Head of caudate nucleus (tissue), 42 donors: ENCODE measurements at regions not wholly inside any gene's neighbourhood (a gene's known extent, or its start where the extent isn't known, plus 50 kb on each side); places are given as distances from the start of the nearest gene placed in this dataset.

Experiments
- DNase-seq, 42 donors: peaks; one replicate each; pipeline versions ENCODE4 v3.0.0 to v3.0.0-alpha.2; 2020 to 2021; ENCODE audit warnings: mixed read lengths in 7 of 42
- intact Hi-C: fragments of 100-400 bp; cut with DNase I; formaldehyde crosslinking; loops from one replicate; pipeline ENCODE4 v1.15.0; 2022

DNA sequence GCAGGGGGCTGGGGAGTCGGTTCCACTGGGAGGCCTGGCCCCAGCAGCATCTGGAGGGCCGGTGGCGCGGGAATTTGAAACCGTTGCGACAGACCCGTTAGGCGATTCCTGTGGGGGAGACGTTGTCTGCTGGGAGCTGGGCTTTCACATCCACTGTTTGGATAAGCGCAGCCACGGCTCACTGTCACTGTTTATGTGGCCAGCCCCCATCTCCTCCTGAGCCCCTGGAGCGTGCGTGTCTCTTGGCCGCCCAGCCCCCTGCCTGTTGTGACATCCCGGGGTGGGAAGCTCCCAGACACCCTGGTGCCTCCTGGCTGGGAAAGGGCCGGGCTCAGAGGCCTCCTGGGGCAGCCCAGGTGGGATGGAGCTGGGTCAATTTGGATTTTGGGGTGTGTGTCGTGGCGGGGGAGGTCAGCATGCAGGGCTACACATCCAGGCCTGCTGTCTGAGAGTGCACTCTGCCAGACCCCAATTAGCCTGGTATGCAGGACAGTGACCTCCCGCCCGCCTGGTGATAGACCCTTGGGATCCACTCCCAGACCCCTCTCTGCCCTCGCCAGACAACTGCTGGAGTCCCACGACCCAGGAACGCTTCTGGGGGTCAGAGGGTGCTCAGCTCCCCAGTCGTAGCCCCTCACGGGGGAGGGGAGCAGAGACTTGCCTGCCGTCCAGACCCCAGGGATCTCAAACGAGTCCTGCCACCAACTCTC, 62.0 kb upstream of the RNU6ATAC start:
- no peak for DNase-seq
- intact Hi-C loops, result no loop called here

DNA sequence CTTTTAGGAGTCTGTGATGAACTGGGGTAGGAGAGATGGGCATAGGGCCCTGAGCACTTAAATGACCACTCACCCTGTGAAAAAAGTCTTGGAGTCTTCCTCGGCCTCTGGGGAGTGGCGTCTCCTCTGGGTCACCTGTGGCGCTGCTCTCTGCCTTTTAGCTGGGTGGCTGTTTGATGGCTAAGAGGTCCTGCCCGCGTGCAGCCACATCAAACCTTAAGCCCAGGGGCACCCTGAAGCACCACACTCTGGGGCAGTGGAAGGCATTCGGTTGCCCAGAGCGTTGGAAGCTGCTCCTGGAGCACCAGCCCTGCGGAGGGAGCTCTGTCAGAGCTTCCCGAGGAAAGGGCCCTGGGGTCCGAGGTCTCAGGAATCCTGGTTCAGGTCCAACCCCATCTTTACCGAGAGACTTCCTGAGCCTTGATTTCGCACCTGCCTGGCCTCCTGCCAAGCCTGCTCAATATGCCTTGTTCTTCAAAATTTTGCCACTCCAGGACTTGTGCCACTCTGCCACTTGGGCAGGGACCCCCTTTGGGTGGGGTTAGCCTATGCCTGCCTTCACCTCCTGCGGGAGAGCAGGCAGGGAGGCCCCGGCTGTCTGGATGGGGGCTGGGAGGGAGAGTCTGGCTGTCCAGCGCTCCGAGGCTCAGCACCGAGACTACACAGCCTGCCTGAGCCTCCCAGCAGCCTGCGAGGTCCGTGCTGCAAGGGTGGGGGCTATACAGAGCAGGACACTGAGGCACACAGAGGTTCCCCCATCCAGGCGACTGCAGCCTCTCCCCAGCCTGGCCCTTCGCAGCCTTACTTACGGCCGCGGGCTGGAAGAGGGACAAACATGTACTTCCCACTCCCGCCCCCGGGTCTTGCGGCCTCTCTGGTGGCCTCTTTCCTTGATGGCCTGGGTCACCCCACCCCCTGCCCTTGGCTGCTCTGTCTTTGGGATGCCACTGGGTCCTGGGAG, 63.4 kb upstream of the RNU6ATAC start:
- DNase-seq, result no peak
- intact Hi-C loops, result no loop called here

DNA sequence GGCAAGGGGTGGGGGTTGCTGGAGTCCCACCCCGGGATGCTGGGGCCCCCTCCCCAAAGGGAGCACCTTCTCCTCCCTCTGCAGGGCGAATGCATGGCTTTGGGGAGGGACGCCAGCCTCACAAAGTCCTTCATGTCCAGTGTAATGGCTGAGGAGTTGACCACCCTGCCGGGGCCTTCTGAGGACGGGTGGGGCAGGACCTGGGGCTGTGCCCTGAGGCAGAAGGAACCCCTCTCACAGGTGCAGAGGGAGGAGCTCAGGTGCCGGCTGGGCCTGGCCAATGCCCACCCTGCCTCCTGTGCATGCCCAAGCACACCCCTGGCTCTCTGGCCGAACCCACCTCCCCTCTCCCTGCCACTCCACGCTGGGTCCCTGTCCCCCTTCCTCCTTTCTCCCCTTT, 64.3 kb upstream of the RNU6ATAC start:
- intact Hi-C loops, result no loop called here
- no peak for DNase-seq

DNA sequence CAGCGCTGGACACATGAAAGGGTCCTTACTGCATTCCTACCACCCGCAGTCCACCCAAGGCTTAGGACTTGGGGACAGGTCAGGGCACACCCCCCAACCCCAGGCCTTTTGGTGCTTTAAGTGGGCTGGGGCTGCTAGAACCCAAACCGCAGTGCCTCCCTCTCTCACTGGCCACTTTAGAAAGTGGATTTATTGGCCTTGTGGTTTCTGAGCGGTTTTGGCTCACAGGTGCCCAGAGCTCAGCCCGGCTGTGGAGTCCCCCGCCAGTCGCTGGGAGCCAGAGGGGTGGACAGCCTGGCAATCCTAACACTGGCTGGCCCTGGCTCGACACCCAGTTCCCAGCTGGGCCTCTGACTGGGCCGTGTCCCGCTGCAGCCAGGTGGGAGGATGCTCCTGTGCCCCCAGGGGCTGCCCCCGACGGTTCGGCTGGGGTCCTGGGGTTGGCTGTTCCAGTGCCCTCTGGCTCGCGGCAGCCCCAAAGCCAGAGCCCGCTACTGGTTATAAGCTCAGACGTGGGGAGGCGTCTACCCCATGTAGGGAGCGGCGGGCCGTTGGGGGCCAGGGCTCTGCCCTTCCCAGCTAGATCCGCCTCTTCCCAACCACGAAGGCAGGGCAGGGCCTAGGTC, 65.2 kb upstream of the RNU6ATAC start:
- DNase-seq, result no peak
- intact Hi-C loops, result no loop called here

DNA sequence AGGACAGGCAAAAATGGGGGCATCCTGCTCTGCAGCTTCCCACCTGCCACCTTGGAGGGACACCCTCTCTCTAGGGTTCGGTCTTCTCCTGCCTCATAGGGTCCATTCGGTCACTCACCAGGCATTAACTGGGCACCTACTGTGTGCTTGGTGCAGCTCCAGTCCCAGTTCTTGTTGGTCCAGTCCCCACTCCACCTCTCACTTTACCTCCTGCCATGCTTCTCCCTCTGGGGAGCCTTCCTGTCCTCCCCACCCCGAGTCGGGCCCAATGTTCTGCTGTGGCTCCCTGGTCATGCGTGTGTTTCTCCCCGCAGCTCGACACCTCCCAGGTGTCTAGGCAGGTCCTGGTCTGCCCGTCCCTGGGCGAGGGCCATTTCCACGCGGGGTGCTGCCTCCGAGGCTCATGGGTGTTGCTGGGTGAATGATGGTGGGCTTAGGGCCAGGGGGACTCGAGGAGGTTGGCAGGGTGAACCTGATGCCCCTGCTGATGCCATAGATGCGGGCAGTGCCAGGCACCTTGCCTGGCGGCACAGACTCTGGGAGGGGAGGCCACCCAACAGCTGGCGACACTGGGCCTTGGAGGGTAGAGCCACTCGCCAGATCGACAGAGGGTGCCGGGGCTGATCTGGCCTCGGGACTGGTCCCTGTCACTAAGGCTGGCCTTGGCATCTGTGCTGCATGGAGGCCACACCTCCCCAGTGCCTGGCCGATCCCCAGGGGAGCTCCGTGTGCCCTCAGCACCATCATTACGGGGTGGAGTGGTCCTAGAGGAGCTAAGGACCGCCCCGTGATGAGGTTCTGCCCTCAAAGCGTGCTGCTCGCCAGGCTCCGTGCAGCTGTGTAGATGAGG, 66.0 kb upstream of the RNU6ATAC start:
- DNase-seq, result no peak
- intact Hi-C loops, result no loop called here

DNA sequence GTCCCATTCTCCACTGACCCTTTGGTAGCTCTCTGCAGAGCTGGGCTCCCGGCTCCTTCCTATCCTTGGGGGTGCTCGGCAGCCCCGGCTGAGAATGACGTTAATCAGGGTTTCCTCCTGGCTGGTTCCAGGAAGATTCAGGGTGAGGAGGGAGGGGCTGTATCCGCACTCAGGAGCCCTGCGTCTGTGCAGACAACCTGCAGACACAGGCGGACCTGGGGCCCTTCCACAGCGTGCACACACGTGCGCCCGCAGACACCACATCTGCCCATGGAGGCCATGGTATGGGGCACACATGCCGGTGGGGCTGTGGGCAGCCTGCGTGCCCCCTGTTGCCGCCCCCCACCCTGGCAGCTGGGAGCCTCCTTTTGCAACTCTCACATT, 66.6 kb upstream of the RNU6ATAC start:
- intact Hi-C loops, result no loop called here

DNA sequence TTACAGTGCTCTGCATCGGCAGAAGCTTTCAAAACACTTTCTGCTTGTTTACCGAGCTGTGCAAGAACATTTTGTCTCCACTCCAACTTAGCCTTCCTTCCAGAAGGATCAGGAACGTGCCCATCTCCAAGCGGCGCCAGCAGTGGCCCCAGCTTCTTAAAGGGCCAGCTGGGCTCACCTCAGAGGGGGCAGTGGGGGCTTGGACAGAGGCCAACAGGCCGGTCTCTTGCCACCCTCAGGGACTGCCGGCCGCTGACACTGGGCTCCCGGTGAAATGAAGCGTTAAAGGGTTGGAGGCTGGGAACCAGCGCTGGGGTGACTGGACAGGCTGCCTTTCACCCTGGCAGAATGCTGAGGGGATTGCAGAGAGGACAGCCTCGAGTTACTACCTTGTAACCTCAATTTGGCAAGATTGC, 67.0 kb upstream of the RNU6ATAC start:
- intact Hi-C loops, result no loop called here
- DNase-seq, result peak in 1 of 42 donors; percentile 23

More for the DNA sequence above, 66.6 kb upstream of the RNU6ATAC start:
- DNase-seq, result no peak

DNA sequence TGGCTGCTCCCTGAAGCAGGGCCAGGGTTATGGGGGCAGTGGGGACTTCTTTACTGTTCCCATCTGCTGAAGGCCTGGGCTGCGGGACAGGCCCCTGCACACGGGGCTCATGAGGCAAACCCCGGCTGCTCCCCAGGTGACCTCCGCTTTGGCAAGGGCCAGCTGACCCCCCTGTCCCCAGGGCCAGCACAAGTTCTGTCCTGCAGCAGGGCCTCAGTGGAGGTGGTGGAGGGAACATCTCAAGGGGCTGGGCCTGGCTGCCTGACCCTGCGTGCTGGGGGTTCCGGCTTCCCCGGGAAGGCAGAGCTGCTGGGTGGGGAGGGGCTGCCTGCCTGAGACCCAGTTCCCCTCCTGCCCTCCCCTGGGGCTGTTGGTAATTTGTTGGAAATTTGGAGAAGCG, 67.4 kb upstream of the RNU6ATAC start:
- DNase-seq, result no peak

DNA sequence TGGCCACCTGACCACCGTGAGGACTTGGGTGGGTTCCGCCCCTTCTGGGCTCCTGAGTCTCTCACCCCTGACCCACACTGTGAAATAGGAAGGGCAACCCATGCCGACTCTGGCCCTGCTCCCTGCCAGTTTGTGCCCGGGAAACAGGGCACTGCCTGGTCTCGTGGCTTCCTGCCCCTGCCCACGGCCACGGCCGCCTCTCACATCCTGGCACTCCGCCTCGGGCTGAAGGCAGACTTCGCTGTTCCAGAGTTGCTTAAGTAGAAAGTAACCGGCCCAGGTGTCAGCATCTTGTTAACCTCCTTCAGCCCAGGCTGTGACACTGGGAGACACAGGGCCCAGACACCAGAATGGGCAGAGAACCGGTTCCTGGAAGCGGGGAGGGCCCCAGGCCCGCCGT, 68.7 kb upstream of the RNU6ATAC start:
- intact Hi-C loops, result no loop called here

More for the DNA sequence above, 67.4 kb upstream of the RNU6ATAC start:
- intact Hi-C loops, result no loop called here

DNA sequence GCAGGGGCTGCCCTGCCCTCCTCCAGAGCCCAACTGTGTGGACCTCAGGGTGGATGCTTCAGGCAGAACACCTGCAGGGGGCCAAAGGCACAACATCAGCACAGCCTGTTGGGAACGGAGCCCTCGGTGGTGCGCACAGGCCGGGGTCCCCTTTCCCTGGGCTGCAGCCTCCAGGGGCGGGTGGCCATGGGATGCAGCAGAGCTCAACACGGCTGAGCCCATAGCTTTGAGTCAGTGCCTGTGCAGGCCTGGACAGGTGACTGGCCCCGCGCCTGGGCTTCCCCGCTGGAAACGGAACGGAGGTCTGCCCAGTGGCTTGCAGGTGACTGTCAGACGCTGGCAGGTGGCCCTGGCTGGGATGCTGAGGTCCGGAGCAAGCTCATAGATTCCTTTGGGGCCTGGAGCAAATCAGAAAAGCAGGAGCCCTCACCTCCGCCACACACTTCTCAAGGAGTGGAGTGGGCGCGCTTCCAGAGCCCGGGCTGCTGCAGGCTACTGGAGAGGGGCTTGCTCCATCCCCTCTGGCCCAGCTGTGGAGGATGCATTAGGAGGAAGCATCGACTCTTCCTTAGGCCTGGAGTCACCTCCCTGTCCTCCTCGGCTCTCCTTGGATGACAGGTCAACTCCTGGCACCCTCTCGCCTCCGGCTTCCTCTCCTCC, 69.8 kb upstream of the RNU6ATAC start:
- no peak for DNase-seq
- intact Hi-C loops, result no loop called here

More for the DNA sequence above, 68.7 kb upstream of the RNU6ATAC start:
- peak in 5 of 42 donors; percentile 13 to 40 (median 20) for DNase-seq

DNA sequence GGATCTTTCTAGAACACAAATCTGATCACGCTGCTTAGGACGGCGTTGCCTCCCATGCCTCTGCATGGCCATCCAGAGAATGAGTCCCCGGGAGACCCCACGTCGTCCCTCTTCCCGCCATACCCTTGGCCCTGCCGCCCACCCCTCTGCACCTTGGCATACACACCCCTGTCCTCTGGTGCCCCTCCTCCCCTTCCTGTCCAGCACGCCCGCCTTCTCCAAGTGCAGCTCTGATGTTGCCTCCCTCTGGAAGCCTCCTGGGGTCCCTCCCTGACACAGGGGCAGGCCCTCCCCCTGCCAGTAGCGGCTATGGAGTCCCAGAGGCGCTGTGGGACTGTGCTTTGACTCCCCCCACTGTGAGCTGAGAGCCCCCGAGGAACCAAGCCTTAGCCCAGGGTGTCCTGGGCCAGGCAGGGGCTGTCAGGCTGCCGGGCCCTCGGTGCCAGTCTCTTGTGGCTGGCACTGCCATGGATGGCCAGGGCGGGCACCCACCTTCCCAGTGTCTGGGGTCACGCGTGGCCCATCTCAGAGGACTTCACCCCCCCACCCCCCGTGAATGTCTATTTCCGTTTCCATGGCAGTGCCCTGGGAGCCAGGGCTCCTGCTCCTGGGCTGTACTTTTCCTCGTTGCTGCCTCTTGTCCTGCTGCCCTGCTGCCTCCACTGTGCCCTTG, 70.5 kb upstream of the RNU6ATAC start:
- intact Hi-C loops, result no loop called here
- no peak for DNase-seq

DNA sequence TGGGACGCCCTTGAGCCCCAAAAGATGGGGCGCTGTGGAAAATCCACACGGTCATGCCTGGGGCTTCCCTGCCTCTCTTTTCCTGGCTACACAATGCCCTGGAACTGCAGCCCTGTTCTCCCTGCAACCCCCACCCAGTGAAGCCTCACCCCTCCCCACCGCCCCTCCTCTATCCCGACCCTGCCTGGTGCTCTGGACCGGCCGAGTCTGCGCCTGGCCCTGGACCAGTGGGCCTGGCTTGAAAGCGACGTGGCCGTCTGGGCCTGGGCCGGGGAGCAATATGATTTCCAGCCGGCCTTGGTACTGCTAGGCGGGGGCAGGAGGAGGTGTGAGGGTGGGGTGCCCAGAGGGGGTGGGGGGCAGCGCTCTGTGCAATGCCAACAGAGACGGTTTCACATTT, 71.0 kb upstream of the RNU6ATAC start:
- DNase-seq, result no peak
- intact Hi-C loops, result no loop called here

DNA sequence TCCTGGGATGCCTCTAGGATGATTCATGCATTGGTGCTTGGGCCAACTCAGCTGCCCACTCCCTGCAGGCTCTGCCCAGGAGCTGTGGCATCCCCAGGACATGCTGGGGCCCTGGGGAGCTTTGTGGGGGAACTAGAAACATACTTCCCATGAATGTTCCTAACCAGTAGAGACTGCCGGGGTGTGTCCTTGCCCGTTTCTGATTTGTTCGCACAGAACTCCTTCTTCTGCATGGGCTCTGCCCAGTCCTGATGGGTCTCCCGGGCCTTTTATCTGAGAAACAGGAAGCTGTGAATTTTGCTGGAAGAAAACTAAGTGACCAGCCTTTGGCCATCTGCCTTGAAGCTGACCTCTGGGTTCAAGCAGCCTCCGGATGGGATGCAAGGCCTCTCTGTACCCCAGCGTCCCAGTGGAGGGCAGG, 71.6 kb upstream of the RNU6ATAC start:
- intact Hi-C loops, result no loop called here
- no peak for DNase-seq

DNA sequence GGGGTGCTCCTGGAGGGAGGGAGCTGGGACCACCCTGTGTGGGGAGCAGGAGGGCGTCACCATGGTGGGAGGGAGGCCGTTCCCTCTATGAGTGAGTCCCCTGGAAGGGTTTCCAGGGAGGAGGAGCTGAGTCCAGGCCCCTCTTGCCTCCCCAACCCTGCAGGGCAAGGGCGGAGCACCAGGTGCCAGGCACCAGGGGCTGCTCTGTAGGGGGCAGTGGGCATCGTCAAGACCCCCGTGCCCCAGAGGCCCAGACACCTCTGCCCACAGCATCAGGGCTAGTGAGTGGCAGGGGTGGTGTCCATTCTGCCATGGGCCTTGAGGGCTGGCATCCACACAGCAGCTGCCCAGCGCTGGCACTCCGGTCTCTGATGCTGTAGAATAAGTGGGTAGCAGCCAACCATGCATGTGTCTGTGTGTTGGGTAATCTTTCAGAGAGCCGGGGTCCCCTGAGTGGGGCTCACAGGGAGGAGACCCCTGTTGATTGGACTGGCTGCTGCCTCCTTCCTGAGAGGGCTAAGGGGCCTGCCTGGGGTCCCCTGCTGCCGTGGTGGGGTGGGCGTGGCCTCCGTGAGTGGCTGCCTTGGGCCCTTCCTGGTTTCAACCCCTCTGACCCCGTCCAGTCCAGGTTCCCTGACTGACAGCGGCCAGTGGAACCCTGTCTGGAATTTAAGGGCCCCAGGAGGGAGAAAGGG, 72.7 kb upstream of the RNU6ATAC start:
- DNase-seq, result no peak
- intact Hi-C loops, result no loop called here

DNA sequence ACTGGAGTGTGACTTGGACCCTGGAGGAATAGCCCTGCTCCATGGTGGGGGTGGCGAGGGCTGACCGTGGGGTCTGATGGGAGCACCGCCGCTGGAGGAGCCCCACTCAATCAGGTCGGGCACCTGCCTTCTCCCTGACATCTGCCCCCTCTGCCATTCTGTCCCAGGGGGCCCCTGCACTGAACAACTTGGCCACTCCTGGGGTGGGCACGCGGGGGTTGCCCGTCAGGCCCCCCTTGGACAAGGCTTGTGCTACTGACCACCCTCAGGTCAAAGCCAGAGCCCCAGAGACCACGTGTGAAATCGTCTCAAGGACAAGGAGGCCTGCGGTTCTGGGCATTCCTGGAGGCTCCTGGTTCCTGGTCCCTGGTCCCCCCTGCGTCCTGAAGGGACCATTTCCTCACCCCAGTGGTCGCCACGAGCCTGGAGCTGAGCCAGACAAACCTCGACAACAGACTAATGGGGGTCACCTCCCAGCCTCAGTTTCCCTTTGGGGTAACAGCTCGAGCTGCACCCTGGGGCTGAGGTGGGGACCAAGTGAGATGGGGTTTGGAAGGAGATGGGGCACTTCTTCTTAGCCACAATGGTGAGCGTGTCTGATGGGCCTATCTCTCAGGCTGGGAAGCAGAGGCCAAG, 73.4 kb upstream of the RNU6ATAC start:
- no peak for DNase-seq
- intact Hi-C loops, result no loop called here

DNA sequence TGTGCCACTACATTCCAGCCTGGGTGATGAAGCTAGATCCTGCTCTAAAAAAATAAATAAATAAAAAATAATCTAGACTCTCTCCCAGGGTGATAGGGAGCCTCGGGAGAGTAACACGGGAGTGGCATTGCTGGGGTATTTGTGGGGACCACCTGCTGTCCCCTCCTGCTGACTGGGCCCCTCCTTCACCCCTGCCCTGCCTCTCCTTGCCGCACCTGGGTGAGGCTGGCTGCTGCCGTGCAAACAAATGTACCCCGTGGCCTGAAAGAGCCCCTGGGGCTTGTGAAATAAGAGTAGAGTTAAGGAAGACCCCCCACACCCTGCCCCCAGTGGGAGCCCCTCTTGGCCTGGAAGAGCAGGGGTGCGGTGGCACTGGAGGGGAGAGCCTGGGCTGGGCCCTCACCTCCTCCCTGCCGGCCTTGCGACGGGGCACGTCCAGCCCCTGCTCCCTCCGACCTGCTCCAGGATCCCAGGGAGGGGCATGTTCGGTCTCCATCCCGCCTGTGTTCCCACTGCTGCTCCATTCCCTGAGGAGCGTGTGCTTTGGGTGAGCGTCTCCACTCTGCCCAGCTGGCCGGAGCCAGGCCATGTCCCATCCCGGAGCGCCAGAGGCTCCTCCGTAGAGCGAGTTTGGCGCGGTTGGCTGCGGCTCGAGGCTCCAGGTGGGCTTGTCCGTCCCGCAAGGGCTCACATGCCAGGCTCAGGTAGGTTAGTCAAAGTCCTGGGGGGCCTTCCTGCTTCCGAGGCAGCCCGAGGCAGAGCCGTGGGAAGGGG, 75.0 kb upstream of the RNU6ATAC start:
- no peak for DNase-seq
- intact Hi-C loops, result no loop called here
